ENCODE measurements at regions not wholly inside any gene's neighbourhood (a gene's known extent, or its start where the extent isn't known, plus 50 kb on each side); places are given as distances from the start of the nearest gene placed in this dataset.

DNA sequence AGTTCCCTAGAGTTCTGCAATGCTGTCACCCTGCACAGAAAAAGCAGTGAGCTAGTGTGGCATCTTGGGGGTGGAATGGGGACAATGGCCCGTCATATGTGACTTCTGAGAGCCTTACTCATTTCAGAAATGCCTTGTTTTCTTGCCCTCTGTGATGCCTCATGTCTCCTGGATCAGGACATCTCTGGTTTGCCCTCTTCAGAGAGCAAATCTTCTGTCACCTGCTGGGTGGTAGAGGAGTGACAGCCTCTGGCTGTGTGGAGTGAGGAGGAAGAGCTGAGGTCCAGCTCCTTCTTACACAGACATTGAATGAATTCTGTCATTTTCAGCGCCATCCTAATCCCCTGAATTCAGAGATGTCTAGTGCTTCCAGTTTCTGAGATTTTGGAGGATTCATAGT lies 55.6 kb upstream of the PHLPP1 start:
- H3K36me3 Mint-ChIP-seq (ENCODE audit: low read depth): no peaks in the 10 kb centered on the region
- H3K9me3 Mint-ChIP-seq: no peaks in the 10 kb centered on the region
- no peak for DNase-seq
- H3K27ac Mint-ChIP-seq: no peak overlapping the region
- TF ChIP-seq, protein P1, sequence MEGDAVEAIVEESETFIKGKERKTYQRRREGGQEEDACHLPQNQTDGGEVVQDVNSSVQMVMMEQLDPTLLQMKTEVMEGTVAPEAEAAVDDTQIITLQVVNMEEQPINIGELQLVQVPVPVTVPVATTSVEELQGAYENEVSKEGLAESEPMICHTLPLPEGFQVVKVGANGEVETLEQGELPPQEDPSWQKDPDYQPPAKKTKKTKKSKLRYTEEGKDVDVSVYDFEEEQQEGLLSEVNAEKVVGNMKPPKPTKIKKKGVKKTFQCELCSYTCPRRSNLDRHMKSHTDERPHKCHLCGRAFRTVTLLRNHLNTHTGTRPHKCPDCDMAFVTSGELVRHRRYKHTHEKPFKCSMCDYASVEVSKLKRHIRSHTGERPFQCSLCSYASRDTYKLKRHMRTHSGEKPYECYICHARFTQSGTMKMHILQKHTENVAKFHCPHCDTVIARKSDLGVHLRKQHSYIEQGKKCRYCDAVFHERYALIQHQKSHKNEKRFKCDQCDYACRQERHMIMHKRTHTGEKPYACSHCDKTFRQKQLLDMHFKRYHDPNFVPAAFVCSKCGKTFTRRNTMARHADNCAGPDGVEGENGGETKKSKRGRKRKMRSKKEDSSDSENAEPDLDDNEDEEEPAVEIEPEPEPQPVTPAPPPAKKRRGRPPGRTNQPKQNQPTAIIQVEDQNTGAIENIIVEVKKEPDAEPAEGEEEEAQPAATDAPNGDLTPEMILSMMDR (IDR thresholded peaks at IDR 0.05): no peak
- H3K27me3 Mint-ChIP-seq (ENCODE audit: insufficient read depth): peaks cover 8% of the 10 kb centered on the region
- H3K4me1 Mint-ChIP-seq (ENCODE audit: low read depth): peaks cover 26% of the 10 kb centered on the region
- H3K4me3 Mint-ChIP-seq: no peak overlapping the region

DNA sequence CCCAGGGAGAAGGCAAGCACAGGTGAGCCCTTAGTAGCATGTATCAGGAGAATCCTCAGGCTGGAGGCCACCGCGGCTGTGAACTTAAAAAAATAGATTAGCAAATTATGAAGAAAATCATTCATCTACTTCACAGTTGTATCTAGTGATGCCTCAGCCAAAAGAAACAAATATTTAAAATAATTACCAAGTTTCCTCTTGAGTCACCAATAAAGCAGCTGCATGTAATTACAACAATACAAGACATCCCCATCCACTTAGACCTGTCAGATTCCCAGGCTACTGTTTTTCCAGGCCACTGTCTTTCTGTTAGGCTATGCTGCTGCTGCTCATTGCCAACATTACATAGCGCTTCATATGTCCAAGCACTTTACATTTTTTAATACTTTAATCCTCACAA lies 54.6 kb upstream of the PHLPP1 start:
- Mint-ChIP-seq H3K36me3 (ENCODE audit: low read depth) (no peaks in the 10 kb centered on the region), H3K27me3 (ENCODE audit: insufficient read depth) (peaks cover 2% of the 10 kb centered on the region; the same call in 1 of the 2 replicates), H3K4me1 (ENCODE audit: low read depth) (peaks cover 26% of the 10 kb centered on the region), H3K27ac (no peak overlapping the region), H3K4me3 (no peak overlapping the region), H3K9me3 (no peaks in the 10 kb centered on the region)
- TF ChIP-seq, protein P1 (IDR thresholded peaks at IDR 0.05): no peak
- peak; percentile 12 for DNase-seq

DNA sequence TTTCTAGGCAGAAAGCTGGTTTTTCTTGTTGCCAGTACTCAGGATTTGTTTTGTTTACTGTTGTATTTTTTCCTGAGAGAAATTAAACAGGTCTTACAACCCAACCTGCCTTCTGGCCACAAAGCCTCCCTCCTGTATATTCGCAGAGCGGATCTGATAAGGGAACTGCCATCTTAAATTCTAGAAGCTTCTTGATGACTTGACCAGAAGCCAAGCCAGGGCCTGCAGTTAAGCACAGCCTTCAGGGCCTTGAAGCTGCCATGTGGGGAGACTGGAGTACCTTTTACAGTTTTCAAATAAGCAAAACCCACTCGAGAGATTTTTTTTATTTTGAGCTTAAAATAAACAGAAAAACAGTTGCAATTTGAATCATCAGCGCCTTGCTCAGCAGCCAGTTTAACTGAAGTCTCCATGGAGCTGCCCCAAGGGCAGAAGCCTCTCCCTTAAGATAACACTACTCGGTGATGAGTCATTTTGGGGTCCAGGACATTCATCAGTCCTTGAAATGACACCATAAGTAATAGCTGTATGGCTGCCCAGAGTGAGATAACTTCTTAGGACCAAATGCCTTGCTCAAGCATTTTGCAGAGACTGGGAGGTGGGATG lies 51.5 kb upstream of the PHLPP1 start:
- H3K27me3 Mint-ChIP-seq (ENCODE audit: insufficient read depth): peaks cover 8% of the 10 kb centered on the region
- DNase-seq: peak; percentile 70
- H3K27ac Mint-ChIP-seq: no peak overlapping the region
- TF ChIP-seq, protein P1 (IDR thresholded peaks at IDR 0.05): no peak
- no peaks in the 10 kb centered on the region for H3K36me3 Mint-ChIP-seq (ENCODE audit: low read depth)
- H3K4me1 Mint-ChIP-seq (ENCODE audit: low read depth): peaks cover 26% of the 10 kb centered on the region
- H3K9me3 Mint-ChIP-seq: no peaks in the 10 kb centered on the region
- H3K4me3 Mint-ChIP-seq: no peak overlapping the region

DNA sequence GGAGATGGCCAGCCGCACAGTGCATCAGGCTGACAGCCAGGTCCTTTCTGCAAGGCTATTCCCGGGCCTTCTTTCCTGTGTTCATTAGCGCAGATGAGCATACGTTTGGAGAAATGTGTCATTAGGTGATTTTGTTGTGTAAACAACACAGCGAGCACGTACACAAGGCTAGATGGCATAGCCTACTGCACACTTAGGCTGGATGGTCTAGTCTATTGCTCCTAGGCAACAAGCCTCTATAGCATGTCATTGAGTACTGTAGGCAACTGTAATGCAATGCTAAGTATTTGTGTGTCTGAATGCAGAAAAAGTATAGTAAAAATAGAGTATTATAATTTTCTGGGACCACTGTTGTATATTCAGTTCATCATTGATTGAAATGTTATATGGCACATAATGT lies 50.9 kb upstream of the PHLPP1 start:
- Mint-ChIP-seq H3K27me3 (ENCODE audit: insufficient read depth) (peaks cover 8% of the 10 kb centered on the region), H3K36me3 (ENCODE audit: low read depth) (no peaks in the 10 kb centered on the region), H3K4me1 (ENCODE audit: low read depth) (peaks cover 26% of the 10 kb centered on the region), H3K27ac (no peak overlapping the region), H3K9me3 (no peaks in the 10 kb centered on the region), H3K4me3 (no peak overlapping the region)
- no peak for DNase-seq
- TF ChIP-seq, protein P1 (IDR thresholded peaks at IDR 0.05): no peak

DNA sequence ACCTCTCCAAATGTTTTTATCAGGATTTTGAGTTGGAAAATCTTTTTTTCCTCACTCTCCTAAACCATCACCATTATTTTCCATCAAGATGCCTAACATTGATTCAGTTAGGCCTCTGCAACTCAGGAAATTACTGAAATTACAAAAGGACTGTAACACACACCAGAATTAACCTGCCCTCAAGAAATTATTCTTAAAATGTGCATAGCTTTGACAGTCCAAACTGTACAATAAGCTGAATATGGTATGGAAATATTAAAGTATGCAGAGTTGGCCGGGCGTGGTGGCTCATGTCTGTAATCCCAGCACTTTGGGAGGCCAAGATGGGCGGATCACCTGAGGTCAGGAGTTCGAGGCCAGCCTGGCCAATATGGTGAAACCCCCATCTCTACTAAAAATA lies 50.2 kb upstream of the PHLPP1 start:
- Mint-ChIP-seq H3K4me3 (no peak overlapping the region), H3K36me3 (ENCODE audit: low read depth) (no peaks in the 10 kb centered on the region), H3K27me3 (ENCODE audit: insufficient read depth) (peaks cover 8% of the 10 kb centered on the region), H3K9me3 (no peaks in the 10 kb centered on the region), H3K27ac (no peak overlapping the region), H3K4me1 (ENCODE audit: low read depth) (peaks cover 26% of the 10 kb centered on the region)
- DNase-seq: no peak
- TF ChIP-seq, protein P1 (IDR thresholded peaks at IDR 0.05): no peak

Data from HFFc6 (cell line).